ENCODE measurements at regions not wholly inside any gene's neighbourhood (a gene's known extent, or its start where the extent isn't known, plus 50 kb on each side); places are given as distances from the start of the nearest gene placed in this dataset.

DNA sequence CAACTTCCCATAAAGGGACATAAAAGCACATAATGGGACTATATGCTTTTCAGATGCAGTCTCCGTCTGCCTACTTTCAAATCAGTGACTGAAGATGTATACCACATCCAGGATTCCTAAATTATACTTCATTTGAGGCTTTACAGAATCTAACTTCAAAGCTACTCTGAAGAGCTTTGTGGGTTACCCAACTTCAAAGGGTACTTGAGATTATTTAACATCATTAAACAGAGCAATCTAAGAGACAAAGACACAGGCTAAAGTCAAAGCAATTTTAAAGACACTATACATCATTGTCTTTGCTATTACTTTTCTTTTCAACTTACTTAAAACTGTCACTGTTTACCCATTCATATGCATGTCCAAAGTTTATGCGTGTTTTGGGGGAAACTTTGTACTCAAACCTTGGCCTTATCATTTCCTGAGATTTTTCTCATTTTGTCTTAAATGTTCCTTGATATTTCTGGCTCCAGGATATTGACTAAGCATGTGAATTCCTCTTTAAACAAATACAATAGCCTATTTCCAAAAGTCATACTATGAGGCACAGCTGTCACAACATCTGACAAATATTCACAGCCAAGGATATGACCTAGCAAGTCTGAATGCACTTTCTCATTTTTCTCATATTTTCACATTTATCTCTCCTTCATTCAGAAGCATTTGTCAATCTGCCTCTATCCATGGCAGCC lies 1985.1 kb upstream of the PIK3C3 start:
- Histone ChIP-seq H3K36me3 (ENCODE audit: insufficient read depth, low read length) (no peaks in the 10 kb centered on the region), H3K9me3 (ENCODE audit: low read length) (peaks cover 48% of the 10 kb centered on the region), H2AFZ (ENCODE audit: low read length) (no peak overlapping the region), H3K4me1 (ENCODE audit: low read length) (no peaks in the 10 kb centered on the region), H3K9ac (ENCODE audit: low read length) (no peak overlapping the region), H4K20me1 (ENCODE audit: insufficient read depth, low read depth, low read length) (no peaks in the 10 kb centered on the region), H3K79me2 (ENCODE audit: low read length) (no peaks in the 10 kb centered on the region), H3K27me3 (ENCODE audit: low read length) (no peaks in the 10 kb centered on the region), H3K4me2 (ENCODE audit: low read depth, low read length, poor library complexity, severe bottlenecking) (no peak overlapping the region), H3K9me2 (replicated peaks; ENCODE audit: insufficient read depth, low read length) (no peaks in the 10 kb centered on the region), H3K4me3 (ENCODE audit: low read length) (no peak overlapping the region), H3K27ac (ENCODE audit: low read length) (no peak overlapping the region)
- no peak for DNase-seq

DNA sequence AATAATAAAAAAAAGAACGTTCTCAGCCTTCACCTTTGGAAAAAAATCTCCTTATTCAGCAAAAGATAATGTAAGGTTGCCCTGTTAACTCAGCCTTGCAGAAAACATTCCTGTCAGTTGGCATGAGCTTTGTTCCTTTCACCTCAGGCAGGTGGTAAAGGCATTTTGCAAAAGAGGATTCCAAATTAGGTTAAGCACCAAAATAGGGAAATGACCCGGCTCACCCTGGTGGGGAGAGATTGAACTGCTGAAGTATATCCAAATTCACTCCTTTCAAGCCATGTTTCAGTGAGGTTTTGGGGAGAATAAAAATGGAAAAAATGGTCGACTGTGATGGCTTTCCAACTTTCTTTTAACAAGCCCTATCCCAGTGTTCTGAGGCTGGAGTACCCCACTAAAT lies 1988.8 kb upstream of the PIK3C3 start:
- H3K79me2 ChIP-seq (ENCODE audit: low read length): no peaks in the 10 kb centered on the region
- no peak overlapping the region for H3K27ac ChIP-seq (ENCODE audit: low read length)
- H3K9me3 ChIP-seq (ENCODE audit: low read length): peaks cover 36% of the 10 kb centered on the region
- H3K4me3 ChIP-seq (ENCODE audit: low read length): no peak overlapping the region
- H3K27me3 ChIP-seq (ENCODE audit: low read length): no peaks in the 10 kb centered on the region
- H3K4me1 ChIP-seq (ENCODE audit: low read length): no peaks in the 10 kb centered on the region
- no peak overlapping the region for H2AFZ ChIP-seq (ENCODE audit: low read length)
- H4K20me1 ChIP-seq (ENCODE audit: insufficient read depth, low read depth, low read length): no peaks in the 10 kb centered on the region
- H3K9me2 ChIP-seq (replicated peaks; ENCODE audit: insufficient read depth, low read length): no peaks in the 10 kb centered on the region
- H3K9ac ChIP-seq (ENCODE audit: low read length): no peak overlapping the region
- no peaks in the 10 kb centered on the region for H3K36me3 ChIP-seq (ENCODE audit: insufficient read depth, low read length)
- no peak overlapping the region for H3K4me2 ChIP-seq (ENCODE audit: low read depth, low read length, poor library complexity, severe bottlenecking)
- no peak for DNase-seq

DNA sequence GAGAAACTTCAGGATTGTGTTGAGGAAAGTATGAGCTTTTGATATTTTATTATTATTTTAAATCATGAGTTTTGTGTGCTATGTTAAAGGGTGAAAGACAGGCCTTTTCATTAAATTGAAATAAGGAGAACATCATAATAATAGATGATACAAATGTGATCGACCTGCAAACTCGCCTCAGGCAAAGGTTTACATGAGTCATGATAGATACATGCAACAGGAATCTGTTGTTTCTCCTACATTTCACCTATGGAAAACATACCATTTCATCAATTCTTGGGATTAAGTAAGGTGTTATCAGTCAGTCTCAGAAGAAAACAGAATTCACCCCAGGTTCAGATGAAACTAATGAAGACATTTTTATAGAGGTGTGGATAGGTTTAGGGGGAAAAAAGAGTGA lies 1992.5 kb upstream of the PIK3C3 start:
- Histone ChIP-seq H3K27ac (ENCODE audit: low read length) (no peak overlapping the region), H4K20me1 (ENCODE audit: insufficient read depth, low read depth, low read length) (no peaks in the 10 kb centered on the region), H3K36me3 (ENCODE audit: insufficient read depth, low read length) (no peaks in the 10 kb centered on the region), H3K4me3 (ENCODE audit: low read length) (no peak overlapping the region), H2AFZ (ENCODE audit: low read length) (no peak overlapping the region), H3K9ac (ENCODE audit: low read length) (no peak overlapping the region), H3K9me2 (replicated peaks; ENCODE audit: insufficient read depth, low read length) (no peaks in the 10 kb centered on the region), H3K27me3 (ENCODE audit: low read length) (no peaks in the 10 kb centered on the region), H3K79me2 (ENCODE audit: low read length) (no peaks in the 10 kb centered on the region), H3K4me2 (ENCODE audit: low read depth, low read length, poor library complexity, severe bottlenecking) (no peak overlapping the region), H3K9me3 (ENCODE audit: low read length) (peaks cover 32% of the 10 kb centered on the region), H3K4me1 (ENCODE audit: low read length) (no peaks in the 10 kb centered on the region)
- no peak for DNase-seq

DNA sequence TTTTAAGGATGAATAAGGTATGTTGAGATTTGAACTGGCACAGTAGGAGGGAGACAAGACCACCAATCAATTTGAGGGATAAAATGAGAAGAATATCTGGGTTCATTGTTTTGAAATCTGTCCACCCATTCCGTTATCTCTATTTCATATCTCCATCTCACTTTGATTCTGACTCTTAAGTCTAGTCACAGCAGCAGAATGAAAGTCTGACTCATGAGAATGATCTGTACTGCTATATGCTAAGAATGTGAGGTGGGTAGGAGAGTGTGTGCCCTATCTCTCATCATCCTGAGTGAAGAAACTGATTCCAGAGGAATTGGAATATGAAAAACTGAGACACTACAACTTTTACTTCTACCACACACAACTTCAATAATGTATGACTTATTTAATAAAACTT lies 1994.5 kb upstream of the PIK3C3 start:
- H3K79me2 ChIP-seq (ENCODE audit: low read length): no peaks in the 10 kb centered on the region
- H3K4me1 ChIP-seq (ENCODE audit: low read length): no peaks in the 10 kb centered on the region
- no peaks in the 10 kb centered on the region for H4K20me1 ChIP-seq (ENCODE audit: insufficient read depth, low read depth, low read length)
- H3K9me3 ChIP-seq (ENCODE audit: low read length): peaks cover 16% of the 10 kb centered on the region
- no peaks in the 10 kb centered on the region for H3K9me2 ChIP-seq (replicated peaks; ENCODE audit: insufficient read depth, low read length)
- H3K27me3 ChIP-seq (ENCODE audit: low read length): no peaks in the 10 kb centered on the region
- H3K4me2 ChIP-seq (ENCODE audit: low read depth, low read length, poor library complexity, severe bottlenecking): no peak overlapping the region
- no peak overlapping the region for H3K27ac ChIP-seq (ENCODE audit: low read length)
- no peak for DNase-seq
- H3K4me3 ChIP-seq (ENCODE audit: low read length): no peak overlapping the region
- H3K36me3 ChIP-seq (ENCODE audit: insufficient read depth, low read length): no peaks in the 10 kb centered on the region
- H2AFZ ChIP-seq (ENCODE audit: low read length): no peak overlapping the region
- no peak overlapping the region for H3K9ac ChIP-seq (ENCODE audit: low read length)

GRCh38 chr18:39959839-39960238 lies 1995.2 kb upstream of the PIK3C3 start:
- H3K4me3 ChIP-seq (ENCODE audit: low read length): no peak overlapping the region
- H2AFZ ChIP-seq (ENCODE audit: low read length): no peak overlapping the region
- H3K9ac ChIP-seq (ENCODE audit: low read length): no peak overlapping the region
- H4K20me1 ChIP-seq (ENCODE audit: insufficient read depth, low read depth, low read length): no peaks in the 10 kb centered on the region
- H3K27me3 ChIP-seq (ENCODE audit: low read length): no peaks in the 10 kb centered on the region
- no peaks in the 10 kb centered on the region for H3K36me3 ChIP-seq (ENCODE audit: insufficient read depth, low read length)
- no peak overlapping the region for H3K4me2 ChIP-seq (ENCODE audit: low read depth, low read length, poor library complexity, severe bottlenecking)
- no peaks in the 10 kb centered on the region for H3K4me1 ChIP-seq (ENCODE audit: low read length)
- DNase-seq: no peak
- peaks cover 15% of the 10 kb centered on the region for H3K9me3 ChIP-seq (ENCODE audit: low read length)
- H3K9me2 ChIP-seq (replicated peaks; ENCODE audit: insufficient read depth, low read length): no peaks in the 10 kb centered on the region
- H3K79me2 ChIP-seq (ENCODE audit: low read length): no peaks in the 10 kb centered on the region
- H3K27ac ChIP-seq (ENCODE audit: low read length): no peak overlapping the region

- H3K9ac ChIP-seq (ENCODE audit: low read length): no peak overlapping the region
- no peak for DNase-seq
- H3K4me1 ChIP-seq (ENCODE audit: low read length): no peaks in the 10 kb centered on the region
- H3K27ac ChIP-seq (ENCODE audit: low read length): no peak overlapping the region
- no peak overlapping the region for H3K4me2 ChIP-seq (ENCODE audit: low read depth, low read length, poor library complexity, severe bottlenecking)
- no peaks in the 10 kb centered on the region for H3K9me2 ChIP-seq (replicated peaks; ENCODE audit: insufficient read depth, low read length)
- H3K79me2 ChIP-seq (ENCODE audit: low read length): no peaks in the 10 kb centered on the region
- H3K36me3 ChIP-seq (ENCODE audit: insufficient read depth, low read length): no peaks in the 10 kb centered on the region
- H3K4me3 ChIP-seq (ENCODE audit: low read length): no peak overlapping the region
- H4K20me1 ChIP-seq (ENCODE audit: insufficient read depth, low read depth, low read length): no peaks in the 10 kb centered on the region
- H3K27me3 ChIP-seq (ENCODE audit: low read length): no peaks in the 10 kb centered on the region
- H2AFZ ChIP-seq (ENCODE audit: low read length): no peak overlapping the region
- peaks cover 14% of the 10 kb centered on the region for H3K9me3 ChIP-seq (ENCODE audit: low read length)
These were observed 1996.2 kb upstream of the PIK3C3 start for GRCh38 chr18:39958876-39959275.

GRCh38 chr18:39952816-39953215 lies 2002.2 kb upstream of the PIK3C3 start:
- H3K79me2 ChIP-seq (ENCODE audit: low read length): no peaks in the 10 kb centered on the region
- no peak overlapping the region for H3K9ac ChIP-seq (ENCODE audit: low read length)
- H3K36me3 ChIP-seq (ENCODE audit: insufficient read depth, low read length): no peaks in the 10 kb centered on the region
- H3K4me3 ChIP-seq (ENCODE audit: low read length): no peak overlapping the region
- no peak overlapping the region for H3K27ac ChIP-seq (ENCODE audit: low read length)
- no peaks in the 10 kb centered on the region for H3K27me3 ChIP-seq (ENCODE audit: low read length)
- H3K4me1 ChIP-seq (ENCODE audit: low read length): no peaks in the 10 kb centered on the region
- H4K20me1 ChIP-seq (ENCODE audit: insufficient read depth, low read depth, low read length): no peaks in the 10 kb centered on the region
- no peaks in the 10 kb centered on the region for H3K9me2 ChIP-seq (replicated peaks; ENCODE audit: insufficient read depth, low read length)
- no peak for DNase-seq
- H2AFZ ChIP-seq (ENCODE audit: low read length): no peak overlapping the region
- H3K4me2 ChIP-seq (ENCODE audit: low read depth, low read length, poor library complexity, severe bottlenecking): no peak overlapping the region
- H3K9me3 ChIP-seq (ENCODE audit: low read length): peaks cover 26% of the 10 kb centered on the region

DNA sequence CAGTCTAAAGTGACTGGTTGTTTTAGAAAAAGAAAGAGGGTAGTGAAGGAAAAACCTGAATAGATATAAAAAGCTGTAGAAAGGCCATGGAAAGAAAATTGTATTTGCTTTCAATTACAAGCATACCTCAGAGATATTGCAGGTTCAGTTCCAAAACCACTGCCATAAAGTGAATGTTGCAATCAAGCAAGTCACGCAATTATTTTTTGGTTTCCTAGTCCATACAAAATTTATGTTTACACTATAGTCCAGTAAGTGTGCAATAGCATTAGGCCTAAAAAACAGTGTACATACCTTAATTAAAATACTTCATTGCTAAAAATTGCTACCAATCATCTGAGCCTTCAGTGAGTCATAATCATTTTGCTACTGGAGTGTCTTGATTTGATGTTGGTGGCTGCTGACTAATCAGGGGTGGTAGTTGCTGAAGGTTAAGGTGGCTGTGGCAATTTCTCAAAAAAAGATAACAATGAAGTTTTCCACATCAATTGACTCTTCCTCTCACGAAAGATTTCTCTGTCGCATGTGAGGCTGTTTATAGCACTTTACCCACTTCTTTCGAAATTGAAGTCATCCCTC lies 2003.8 kb upstream of the PIK3C3 start:
- H3K4me2 ChIP-seq (ENCODE audit: low read depth, low read length, poor library complexity, severe bottlenecking): no peak overlapping the region
- H4K20me1 ChIP-seq (ENCODE audit: insufficient read depth, low read depth, low read length): no peaks in the 10 kb centered on the region
- no peak for DNase-seq
- H3K27ac ChIP-seq (ENCODE audit: low read length): no peak overlapping the region
- no peaks in the 10 kb centered on the region for H3K27me3 ChIP-seq (ENCODE audit: low read length)
- no peak overlapping the region for H3K9ac ChIP-seq (ENCODE audit: low read length)
- H2AFZ ChIP-seq (ENCODE audit: low read length): no peak overlapping the region
- H3K4me3 ChIP-seq (ENCODE audit: low read length): no peak overlapping the region
- H3K9me3 ChIP-seq (ENCODE audit: low read length): peaks cover 35% of the 10 kb centered on the region
- no peaks in the 10 kb centered on the region for H3K79me2 ChIP-seq (ENCODE audit: low read length)
- H3K4me1 ChIP-seq (ENCODE audit: low read length): no peaks in the 10 kb centered on the region
- no peaks in the 10 kb centered on the region for H3K36me3 ChIP-seq (ENCODE audit: insufficient read depth, low read length)
- no peaks in the 10 kb centered on the region for H3K9me2 ChIP-seq (replicated peaks; ENCODE audit: insufficient read depth, low read length)

Data from Karpas-422 (cell line).